GM12801 (cell line): ENCODE measurements at regions not wholly inside any gene's neighbourhood (a gene's known extent, or its start where the extent isn't known, plus 50 kb on each side); places are given as distances from the start of the nearest gene placed in this dataset.

Experiments used
- TF ChIP-seq, protein P1 (sequence below): IDR thresholded peaks from one replicate; pipeline ENCODE4 v1.5.1; 2011; ENCODE audit warnings: control low read depth; ENCODE audit not compliant: insufficient read length; ENCODE audit errors: extremely low read depth

DNA sequence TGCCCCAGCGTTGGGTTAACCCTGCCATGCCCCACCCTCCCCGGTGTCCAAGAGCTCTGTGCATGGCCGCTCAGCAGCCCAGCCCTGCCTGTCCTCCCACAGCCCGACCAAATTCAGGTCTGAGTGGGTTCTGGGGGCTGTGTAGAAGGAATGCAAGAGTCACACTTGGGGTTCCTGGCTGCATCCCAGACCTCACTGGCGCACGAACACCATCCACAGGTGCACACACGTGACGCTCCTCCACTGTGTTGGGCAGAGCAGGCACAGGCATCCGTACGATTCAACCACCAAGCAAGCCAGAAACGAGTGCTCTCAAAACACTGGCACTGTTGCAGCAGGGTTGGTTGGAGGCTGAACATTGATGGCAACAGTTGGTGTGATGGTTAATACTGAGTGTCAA is 93.9 kb downstream of the OLFM1 start:
- TF ChIP-seq, protein P1, sequence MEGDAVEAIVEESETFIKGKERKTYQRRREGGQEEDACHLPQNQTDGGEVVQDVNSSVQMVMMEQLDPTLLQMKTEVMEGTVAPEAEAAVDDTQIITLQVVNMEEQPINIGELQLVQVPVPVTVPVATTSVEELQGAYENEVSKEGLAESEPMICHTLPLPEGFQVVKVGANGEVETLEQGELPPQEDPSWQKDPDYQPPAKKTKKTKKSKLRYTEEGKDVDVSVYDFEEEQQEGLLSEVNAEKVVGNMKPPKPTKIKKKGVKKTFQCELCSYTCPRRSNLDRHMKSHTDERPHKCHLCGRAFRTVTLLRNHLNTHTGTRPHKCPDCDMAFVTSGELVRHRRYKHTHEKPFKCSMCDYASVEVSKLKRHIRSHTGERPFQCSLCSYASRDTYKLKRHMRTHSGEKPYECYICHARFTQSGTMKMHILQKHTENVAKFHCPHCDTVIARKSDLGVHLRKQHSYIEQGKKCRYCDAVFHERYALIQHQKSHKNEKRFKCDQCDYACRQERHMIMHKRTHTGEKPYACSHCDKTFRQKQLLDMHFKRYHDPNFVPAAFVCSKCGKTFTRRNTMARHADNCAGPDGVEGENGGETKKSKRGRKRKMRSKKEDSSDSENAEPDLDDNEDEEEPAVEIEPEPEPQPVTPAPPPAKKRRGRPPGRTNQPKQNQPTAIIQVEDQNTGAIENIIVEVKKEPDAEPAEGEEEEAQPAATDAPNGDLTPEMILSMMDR: no peak

DNA sequence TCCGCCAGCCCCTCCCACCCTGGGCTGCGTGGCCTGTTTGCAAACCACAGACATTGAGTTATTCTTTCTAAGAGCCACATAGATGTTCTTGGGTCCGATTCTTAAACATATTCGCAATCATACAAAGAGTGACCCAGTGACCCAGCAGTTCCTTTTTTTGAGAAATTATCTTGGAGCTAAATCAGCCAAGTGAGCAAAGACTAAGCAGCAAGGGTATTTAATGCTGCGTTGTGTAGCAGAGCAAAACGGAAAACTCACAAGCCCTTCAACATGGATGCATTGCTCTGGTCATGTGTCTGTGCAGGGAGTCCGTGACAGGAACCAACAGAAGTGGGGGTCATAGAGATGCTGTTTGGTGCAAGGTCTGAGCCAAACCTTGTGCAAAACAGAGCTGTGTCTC is 95.6 kb downstream of the OLFM1 start:
- TF ChIP-seq, protein P1: no peak

DNA sequence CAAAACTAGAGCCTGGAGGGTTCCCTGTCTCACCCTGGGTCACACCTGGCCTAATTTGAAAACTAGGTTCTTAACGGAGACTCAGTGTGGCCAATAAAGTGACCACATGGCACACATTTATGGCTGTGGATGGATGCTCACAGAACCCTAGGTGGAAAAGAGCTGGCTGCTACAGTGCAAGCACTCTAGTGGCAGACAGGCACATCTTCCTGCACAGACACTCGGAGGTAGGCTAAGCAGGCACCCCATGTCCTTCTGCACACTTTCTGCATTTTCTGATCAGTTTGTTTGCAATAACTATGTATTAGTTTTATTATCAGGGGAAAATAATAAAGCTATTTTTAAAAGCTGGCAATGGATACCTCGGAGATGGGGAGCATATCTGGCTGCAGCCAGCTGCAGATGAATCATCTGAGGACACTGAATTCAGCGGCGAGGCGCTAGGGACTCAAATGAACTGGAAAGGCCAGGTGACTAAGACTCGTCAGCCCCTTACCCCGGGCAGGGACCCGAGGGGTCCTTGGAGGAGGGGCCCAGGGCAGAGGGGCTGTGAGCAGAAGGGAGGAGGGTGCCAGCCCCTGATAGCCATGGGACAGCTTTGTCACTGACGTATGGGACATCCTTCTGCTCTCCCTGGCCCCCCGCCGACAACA is 96.2 kb downstream of the OLFM1 start:
- TF ChIP-seq, protein P1: no peak

DNA sequence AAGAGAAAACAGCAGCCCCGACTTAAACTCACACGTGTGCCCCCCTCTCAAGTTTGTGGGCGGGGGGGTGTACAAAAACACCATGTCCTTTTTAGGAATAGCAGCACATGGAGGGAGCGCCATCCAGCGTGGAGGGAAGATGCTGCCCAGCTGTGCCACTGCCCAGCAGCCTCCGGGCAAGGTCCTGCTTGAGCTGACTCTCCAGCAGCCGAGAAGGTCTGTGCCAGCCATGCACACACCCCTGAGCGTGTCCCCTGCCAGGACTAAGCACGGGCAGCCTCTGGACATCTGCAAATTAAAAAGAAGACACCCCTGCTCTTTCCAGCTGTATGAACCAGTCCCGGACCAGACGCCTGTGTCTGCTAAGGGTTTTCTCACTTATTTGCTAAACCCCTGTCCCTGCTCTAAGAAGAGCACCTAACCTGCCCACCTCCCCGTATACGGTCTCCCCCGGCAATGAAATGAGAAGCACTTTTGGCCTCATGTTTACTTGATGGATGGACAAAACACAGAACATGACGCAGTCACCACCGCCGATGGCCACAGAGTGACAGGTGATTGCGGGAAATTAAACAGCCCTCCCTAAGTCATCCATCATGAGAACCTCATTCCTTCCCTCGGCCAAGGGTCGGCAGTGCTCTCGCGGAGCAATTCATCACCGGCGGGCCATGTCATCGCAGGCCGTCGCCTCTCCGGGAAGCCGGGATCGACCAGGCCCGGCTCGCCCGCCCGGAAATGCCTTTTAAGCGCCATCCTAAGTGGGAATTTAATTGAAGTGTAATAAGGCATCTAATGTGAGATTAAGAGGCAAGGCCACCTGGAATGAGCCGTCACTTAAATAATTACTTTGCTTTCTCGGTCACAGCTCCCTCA is 96.9 kb downstream of the OLFM1 start:
- TF ChIP-seq, protein P1: no peak

DNA sequence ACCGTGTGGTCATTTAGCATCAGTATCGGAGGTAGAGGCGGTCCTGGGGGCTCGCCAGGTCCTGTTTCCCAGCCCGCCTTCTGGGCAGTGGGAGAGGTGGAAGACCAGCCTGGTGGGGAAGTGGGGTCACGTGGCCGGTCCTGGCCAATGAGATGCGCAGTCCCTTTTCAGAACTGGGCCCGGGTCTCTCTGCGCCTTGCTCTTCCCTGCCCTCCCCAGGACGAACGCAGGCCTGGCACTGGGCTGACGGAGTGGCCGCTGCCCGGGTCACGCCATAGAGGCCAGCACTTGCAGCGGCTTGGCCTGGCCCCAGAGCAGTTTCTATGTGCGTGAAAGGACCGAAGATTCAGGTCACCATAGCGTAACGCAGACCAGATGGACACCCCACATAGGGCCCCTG is 97.6 kb downstream of the OLFM1 start:
- TF ChIP-seq, protein P1: no peak

DNA sequence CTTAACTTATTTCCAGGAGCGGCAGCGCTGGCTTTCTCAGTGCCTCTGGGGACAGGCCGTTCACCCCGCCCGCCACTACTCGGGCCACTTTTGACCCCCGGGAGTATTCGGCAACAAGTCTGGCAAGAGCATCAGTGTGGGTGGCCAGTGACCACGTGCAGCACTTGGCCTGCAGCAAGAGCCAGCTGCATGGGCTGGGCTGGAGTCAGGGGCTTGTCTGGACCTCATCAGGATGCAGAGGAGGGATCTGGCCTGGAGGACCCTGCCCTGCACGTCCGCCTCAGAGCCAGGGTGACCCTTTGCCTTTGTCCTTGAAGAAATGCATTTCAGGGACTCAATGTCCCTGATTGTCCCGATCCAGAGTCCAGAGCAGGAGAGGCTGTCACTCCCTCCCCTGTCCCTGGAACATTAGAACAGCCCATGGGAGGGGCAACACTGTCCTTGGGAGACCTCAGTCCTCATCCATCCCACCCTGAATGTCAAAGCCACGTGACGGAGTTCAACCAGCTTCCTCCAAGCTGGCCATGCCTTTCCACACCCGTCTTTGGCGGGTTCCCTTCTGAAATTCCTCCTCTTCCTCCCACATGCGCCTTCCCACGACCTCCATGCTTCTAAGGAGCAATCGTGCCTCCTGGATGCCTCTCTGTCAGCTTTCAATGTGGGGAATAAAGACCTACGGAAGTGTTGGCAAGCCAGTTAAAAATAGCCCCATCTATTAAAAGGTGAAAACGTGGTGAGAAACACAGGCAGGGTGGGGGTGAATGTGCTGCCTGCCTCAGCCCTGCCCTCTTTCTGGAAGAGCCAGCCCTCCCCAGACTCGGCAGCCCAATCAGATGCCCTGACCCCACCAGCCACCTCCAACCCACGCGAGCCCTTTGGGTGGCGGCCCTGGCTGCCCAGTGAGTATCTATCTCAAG is 99.0 kb downstream of the OLFM1 start:
- TF ChIP-seq, protein P1: no peak

DNA sequence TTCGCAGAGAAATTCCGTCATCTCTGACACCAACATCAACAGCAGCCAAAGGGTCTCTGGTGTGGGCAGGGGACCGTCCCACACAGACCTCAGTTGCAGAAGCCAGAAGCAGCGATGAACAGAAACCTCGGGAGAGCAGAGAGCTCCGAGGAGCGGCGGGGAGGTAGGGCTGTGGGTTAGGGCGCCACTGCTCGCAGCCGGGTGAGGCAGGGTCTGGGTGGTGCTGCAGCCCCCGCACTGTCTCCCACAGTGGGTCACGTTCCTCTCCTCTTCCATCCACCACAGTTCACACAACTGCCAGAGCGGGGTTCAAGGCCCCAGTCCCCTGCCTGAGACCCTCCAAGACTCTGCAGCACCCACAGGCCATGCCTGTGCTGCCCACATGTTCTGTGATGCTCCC is 99.9 kb downstream of the OLFM1 start:
- TF ChIP-seq, protein P1: no peak
